ENCODE measurements at regions not wholly inside any gene's neighbourhood (a gene's known extent, or its start where the extent isn't known, plus 50 kb on each side); places are given as distances from the start of the nearest gene placed in this dataset.
"Not testable (repeated sequence)": the region's sequence is repeated elsewhere in the genome, so short reads cannot be mapped to it uniquely, and the experiment has no call there.

- not testable (repeated sequence) for TF ChIP-seq SPI1, POLR2AphosphoS5, POLR2A, TAF1 (IDR thresholded peaks at IDR 0.05; ENCODE audit: low read depth, low read length)
These were observed 52.0 kb upstream of the PRSS16 start for GRCh38 chr6:27195547-27195946.

All from GM12891 (cell line).